ENCODE measurements at regions not wholly inside any gene's neighbourhood (a gene's known extent, or its start where the extent isn't known, plus 50 kb on each side); places are given as distances from the start of the nearest gene placed in this dataset.

GRCh38 chr2:204407204-204408014 is 137.9 kb upstream of the PARD3B start:
- Mint-ChIP-seq H3K4me3 (no peak overlapping the region), H3K27ac (no peak overlapping the region), H3K36me3 (ENCODE audit: low read depth) (peaks cover 12% of the 10 kb centered on the region), H3K9me3 (peaks cover 14% of the 10 kb centered on the region), H3K27me3 (ENCODE audit: insufficient read depth, low read depth, poor library complexity) (no peaks in the 10 kb centered on the region), H3K4me1 (no peaks in the 10 kb centered on the region)
- Histone ChIP-seq H3K4me2 (no peak overlapping the region), H3K4me1 (ENCODE audit: insufficient read depth) (no peaks in the 10 kb centered on the region), H3K4me3 (no peak overlapping the region), H2AFZ (no peak overlapping the region), H4K20me1 (replicated peaks; ENCODE audit: insufficient read depth) (no peaks in the 10 kb centered on the region), H3K27me3 (ENCODE audit: insufficient read depth) (no peaks in the 10 kb centered on the region), H3K27ac (ENCODE audit: low read depth) (no peak overlapping the region), H3F3A (replicated peaks; ENCODE audit: low read depth) (no peaks in the 10 kb centered on the region), H3K9me2 (ENCODE audit: insufficient read depth) (peaks cover 6% of the 10 kb centered on the region), H3K79me2 (replicated peaks; ENCODE audit: insufficient read depth) (no peaks in the 10 kb centered on the region), H3K36me3 (ENCODE audit: insufficient read depth) (no peaks in the 10 kb centered on the region)
- ATAC-seq: no peak
- no peak for TF ChIP-seq CTCF (conservative IDR thresholded peaks at IDR 0.05; ENCODE audit: low read depth in 2 of 2)
- TF ChIP-seq EZH2phosphoT487 (IDR thresholded peaks at IDR 0.05; ENCODE audit: unreplicated experiment): no peak
- TF ChIP-seq ZNF114 (CRISPR knock-in tag; IDR thresholded peaks at IDR 0.05): no peak
- no peak for TF ChIP-seq CREB1 (CRISPR knock-in tag; IDR thresholded peaks at IDR 0.05; ENCODE audit: low read depth)
- no peak for TF ChIP-seq EZH2 (IDR thresholded peaks at IDR 0.05; ENCODE audit: low read depth, unreplicated experiment)
- TF ChIP-seq STAT1 (IDR thresholded peaks at IDR 0.05; ENCODE audit: unreplicated experiment): no peak
- no peak for TF ChIP-seq NANOG (IDR thresholded peaks at IDR 0.05; ENCODE audit: borderline replicate concordance)
- TF ChIP-seq ZNF462 (CRISPR knock-in tag; IDR thresholded peaks at IDR 0.05): no peak
- no peak for TF ChIP-seq ZNF331 (CRISPR knock-in tag; IDR thresholded peaks at IDR 0.05; ENCODE audit: low read depth)
- TF ChIP-seq REST (IDR thresholded peaks at IDR 0.05; ENCODE audit: unreplicated experiment): no peak
- TF ChIP-seq ETS1 (IDR thresholded peaks at IDR 0.05): no peak
- no peak for TF ChIP-seq JUNB (IDR thresholded peaks at IDR 0.05; ENCODE audit: unreplicated experiment)
- TF ChIP-seq POLR2AphosphoS5 (IDR thresholded peaks at IDR 0.05; ENCODE audit: low read depth): no peak
- DNase-seq (ENCODE audit: low spot score): no peak

Measured in GM23338 (cell line).